ENCODE measurements at regions not wholly inside any gene's neighbourhood (a gene's known extent, or its start where the extent isn't known, plus 50 kb on each side); places are given as distances from the start of the nearest gene placed in this dataset.

DNA sequence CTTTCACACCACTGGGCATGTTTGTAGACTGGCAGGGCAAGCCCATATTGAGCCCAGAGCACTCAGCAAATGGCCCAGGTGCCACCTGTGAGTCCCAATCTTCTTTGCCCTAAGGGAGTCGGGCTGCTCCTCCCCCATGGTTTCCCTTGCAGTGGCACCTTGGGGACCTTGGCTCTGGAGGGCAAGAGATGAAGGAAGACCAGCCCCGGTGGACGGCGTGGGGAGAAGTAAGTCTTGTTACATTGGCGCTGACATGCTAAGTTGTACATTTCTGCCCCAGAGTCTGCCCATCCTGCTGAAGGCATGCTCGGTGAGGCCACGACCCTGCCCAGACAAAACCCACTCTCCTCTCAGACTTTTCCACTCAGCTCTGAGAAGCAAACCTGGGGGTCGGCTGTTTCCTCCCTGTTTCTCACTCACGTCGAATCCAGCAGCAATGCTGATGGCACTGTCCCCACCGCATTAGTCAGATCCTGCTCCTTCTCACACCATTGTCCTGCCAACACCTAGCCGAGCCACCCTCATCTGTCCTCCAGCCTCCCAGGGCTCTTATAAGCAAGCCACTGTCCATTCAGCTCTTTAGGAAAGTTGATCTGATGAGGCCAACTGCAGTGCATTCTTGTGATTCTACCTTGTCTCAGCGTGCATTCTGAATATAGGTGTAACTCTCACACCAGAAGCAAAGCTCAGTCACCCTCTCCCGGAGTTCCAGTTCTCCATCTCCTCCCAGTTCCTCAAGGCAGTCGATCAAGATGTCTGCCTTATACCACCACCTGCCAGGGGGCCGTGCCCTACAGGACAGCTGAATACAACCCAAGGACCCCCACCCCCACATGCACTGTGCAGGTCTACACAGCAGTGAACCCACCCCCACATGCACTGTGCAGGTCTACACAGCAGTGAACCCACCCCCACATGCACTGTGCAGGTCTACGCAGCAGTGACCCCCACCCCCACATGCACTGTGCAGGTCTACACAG, 827.1 kb downstream of the TBC1D22A start:
- TF ChIP-seq CTCF (IDR thresholded peaks at IDR 0.05), result no peak
- ATAC-seq (ENCODE audit: low FRiP score) (no peak), DNase-seq (ENCODE audit: low spot score) (no peak)

GRCh38 chr22:47588578-47588960, 826.1 kb downstream of the TBC1D22A start:
- ATAC-seq (ENCODE audit: low FRiP score) (no peak), DNase-seq (ENCODE audit: low spot score) (no peak)
- TF ChIP-seq CTCF (IDR thresholded peaks at IDR 0.05), result no peak

DNA sequence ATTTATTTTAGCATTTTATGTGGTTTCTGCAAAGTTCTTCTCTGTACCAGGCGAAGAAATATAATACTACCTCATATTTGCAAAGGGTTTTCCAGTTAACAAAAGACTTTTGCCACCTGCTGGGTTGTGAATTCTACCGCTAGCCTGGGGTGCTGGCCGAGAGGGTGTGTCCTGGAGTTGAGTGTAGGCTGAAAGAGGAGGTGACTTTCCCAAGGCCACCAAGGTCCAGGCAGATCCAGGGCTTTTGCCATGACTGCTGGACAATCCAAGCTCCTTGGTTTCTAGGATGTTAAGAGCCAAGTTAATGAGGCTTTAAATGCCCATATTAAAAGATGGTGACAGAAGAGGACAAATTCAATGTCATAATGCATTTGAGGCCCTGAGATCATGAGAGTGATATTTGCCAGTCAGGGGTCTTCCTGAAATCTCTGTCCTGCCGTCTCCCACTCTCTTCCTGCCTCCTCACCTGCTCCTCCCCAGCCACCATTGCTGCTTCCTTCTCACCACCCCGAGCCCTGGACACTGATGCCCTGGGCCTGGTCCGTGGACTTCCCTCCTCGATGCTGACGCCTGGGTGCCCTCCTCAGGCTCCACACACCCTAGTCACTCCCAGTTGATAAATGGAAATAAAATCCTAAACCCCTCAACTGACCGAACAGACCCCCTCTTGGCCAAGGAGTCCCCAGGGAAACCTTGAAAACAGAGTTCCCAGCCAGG, 825.6 kb downstream of the TBC1D22A start:
- no peak for TF ChIP-seq CTCF (IDR thresholded peaks at IDR 0.05)
- no peak for ATAC-seq (ENCODE audit: low FRiP score)
- DNase-seq (ENCODE audit: low spot score), result no peak

GRCh38 chr22:47587361-47587760, 824.9 kb downstream of the TBC1D22A start:
- DNase-seq (ENCODE audit: low spot score) (no peak), ATAC-seq (ENCODE audit: low FRiP score) (no peak)
- TF ChIP-seq CTCF (IDR thresholded peaks at IDR 0.05), result no peak

- DNase-seq (ENCODE audit: low spot score) (no peak), ATAC-seq (ENCODE audit: low FRiP score) (no peak)
- no peak for TF ChIP-seq CTCF (IDR thresholded peaks at IDR 0.05)
Measured at GRCh38 chr22:47586946-47587345, 824.5 kb downstream of the TBC1D22A start.

DNA sequence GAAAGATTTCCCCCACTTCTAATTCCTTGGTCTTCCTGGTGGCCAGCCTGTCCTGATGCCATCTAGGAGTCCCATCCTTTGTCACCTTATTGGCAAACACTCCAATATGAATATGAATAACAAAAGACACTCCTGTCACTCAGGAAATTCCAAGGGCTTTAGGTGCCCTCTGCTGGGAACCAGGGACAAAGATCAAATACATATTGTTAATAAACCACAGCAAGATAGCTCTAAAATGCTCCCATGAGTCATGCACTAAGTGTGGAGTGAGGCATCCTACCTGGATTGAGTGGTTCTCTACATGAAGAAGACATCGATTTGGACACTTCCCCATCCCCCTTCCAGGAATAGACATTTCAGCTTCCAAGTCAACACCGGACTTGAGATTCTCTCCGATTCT, 823.6 kb downstream of the TBC1D22A start:
- TF ChIP-seq CTCF (IDR thresholded peaks at IDR 0.05), result no peak
- DNase-seq (ENCODE audit: low spot score), result no peak
- no peak for ATAC-seq (ENCODE audit: low FRiP score)

All from omental fat pad (tissue), 3 donors.